ENCODE measurements at regions not wholly inside any gene's neighbourhood (a gene's known extent, or its start where the extent isn't known, plus 50 kb on each side); places are given as distances from the start of the nearest gene placed in this dataset.
A peak's percentile ranks its signal among the peaks of the same experiment; 100 is the strongest.

DNA sequence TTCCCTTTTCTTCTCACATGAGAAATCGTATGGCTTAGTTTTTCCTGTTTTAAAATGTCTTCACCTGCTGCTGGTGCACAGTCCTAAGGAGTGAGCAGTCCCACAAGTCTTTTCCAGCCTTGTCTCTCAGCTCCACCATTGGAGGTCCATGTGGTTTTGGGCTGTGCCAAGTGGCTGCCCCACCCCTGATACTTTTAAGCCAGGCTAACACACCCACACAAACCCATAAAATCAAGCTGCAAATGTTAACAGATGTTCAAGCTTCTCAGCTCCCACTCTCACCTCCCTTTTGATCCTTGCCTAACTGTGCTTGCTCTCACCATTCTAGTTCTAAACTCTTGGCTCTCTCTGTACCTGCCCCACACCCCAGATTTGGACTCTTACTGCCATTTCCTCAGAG is 74.5 kb upstream of the COL24A1 start:
- Mint-ChIP-seq H3K27ac (no peak overlapping the region), H3K27me3 (ENCODE audit: insufficient read depth) (peaks cover 6% of the 10 kb centered on the region), H3K9me3 (peaks cover 5% of the 10 kb centered on the region; the same call in 1 of the 2 replicates), H3K4me1 (ENCODE audit: low read depth) (peaks cover 5% of the 10 kb centered on the region; the same call in 1 of the 2 replicates), H3K4me3 (no peak overlapping the region), H3K36me3 (ENCODE audit: low read depth) (peaks cover 4% of the 10 kb centered on the region; the same call in 1 of the 2 replicates)
- TF ChIP-seq, protein P1, sequence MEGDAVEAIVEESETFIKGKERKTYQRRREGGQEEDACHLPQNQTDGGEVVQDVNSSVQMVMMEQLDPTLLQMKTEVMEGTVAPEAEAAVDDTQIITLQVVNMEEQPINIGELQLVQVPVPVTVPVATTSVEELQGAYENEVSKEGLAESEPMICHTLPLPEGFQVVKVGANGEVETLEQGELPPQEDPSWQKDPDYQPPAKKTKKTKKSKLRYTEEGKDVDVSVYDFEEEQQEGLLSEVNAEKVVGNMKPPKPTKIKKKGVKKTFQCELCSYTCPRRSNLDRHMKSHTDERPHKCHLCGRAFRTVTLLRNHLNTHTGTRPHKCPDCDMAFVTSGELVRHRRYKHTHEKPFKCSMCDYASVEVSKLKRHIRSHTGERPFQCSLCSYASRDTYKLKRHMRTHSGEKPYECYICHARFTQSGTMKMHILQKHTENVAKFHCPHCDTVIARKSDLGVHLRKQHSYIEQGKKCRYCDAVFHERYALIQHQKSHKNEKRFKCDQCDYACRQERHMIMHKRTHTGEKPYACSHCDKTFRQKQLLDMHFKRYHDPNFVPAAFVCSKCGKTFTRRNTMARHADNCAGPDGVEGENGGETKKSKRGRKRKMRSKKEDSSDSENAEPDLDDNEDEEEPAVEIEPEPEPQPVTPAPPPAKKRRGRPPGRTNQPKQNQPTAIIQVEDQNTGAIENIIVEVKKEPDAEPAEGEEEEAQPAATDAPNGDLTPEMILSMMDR (IDR thresholded peaks at IDR 0.05) = no peak
- DNase-seq = no peak

DNA sequence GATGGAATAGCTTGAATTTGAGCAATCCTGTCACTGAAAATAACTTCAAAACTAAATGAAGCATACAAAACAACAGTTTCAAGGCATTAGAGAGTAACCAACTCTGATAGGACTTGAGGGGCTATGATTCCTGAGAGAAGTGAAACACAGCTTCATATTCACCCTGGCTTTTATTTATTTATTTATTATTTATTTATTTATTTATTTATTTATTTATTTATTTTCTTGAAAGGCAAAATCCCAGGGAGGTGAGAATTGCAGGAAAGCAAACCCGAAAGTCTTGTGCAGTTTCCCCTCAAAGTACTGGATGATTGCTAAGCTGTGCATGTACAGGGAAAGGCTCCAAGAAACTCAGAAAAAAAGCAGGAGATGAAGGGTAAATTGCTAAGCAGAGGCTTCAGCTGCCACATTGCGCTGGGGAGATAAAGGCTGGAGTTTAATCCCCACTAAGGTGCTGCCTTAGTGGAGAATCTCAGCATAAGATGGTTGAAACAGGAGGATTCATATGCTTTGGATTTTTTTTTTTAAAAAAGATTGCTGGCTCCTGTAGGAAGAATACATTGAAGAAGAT is 72.9 kb upstream of the COL24A1 start:
- Mint-ChIP-seq H3K36me3 (ENCODE audit: low read depth) (no peaks in the 10 kb centered on the region), H3K27ac (no peak overlapping the region), H3K4me3 (no peak overlapping the region), H3K9me3 (no peaks in the 10 kb centered on the region), H3K27me3 (ENCODE audit: insufficient read depth) (peaks cover 11% of the 10 kb centered on the region), H3K4me1 (ENCODE audit: low read depth) (peaks cover 5% of the 10 kb centered on the region; the same call in 1 of the 2 replicates)
- no peak for DNase-seq
- TF ChIP-seq, protein P1 (IDR thresholded peaks at IDR 0.05) = no peak

DNA sequence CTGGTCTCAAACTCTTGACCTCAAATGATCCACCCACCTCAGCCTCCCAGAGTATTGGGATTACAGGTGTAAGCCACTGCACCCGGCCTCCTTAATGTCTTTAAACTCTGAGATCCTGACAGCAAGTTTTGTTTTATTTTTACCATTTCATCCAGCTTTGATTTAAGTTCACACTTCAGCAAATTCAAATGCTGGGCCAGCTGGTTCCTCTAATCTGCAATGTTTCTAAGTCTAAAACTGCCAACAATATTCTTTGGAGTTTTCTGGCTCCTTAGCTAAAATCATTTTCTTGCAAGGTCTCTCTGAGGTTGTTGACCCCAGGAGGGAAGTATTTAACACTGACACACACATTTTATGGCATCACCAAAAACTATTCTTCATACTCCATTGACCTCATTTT is 72.0 kb upstream of the COL24A1 start:
- H3K27me3 Mint-ChIP-seq (ENCODE audit: insufficient read depth) = peaks cover 11% of the 10 kb centered on the region
- no peak overlapping the region for H3K4me3 Mint-ChIP-seq
- peaks cover 5% of the 10 kb centered on the region; the same call in 1 of the 2 replicates for H3K4me1 Mint-ChIP-seq (ENCODE audit: low read depth)
- H3K27ac Mint-ChIP-seq = no peak overlapping the region
- no peaks in the 10 kb centered on the region for H3K9me3 Mint-ChIP-seq
- H3K36me3 Mint-ChIP-seq (ENCODE audit: low read depth) = no peaks in the 10 kb centered on the region
- TF ChIP-seq, protein P1 (IDR thresholded peaks at IDR 0.05) = no peak
- DNase-seq = no peak

DNA sequence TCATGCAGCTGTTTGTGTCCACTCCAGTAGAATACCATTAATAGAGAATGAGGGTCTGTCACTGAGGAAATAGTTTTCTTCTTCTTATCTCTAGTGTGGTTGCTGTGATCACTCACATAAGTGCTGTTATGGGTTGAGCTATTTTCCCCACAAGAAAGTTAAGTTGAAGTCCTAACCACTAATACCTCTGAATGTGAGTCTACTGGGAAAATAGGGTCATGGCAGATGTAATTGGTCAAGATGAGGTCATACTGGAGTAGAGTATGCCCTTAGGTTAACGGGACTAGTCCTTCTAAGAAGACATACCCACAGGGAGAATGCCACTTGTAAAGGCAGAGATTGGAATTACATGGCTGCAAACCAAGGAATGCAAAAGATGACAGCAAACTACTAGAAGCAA is 70.5 kb upstream of the COL24A1 start:
- Mint-ChIP-seq H3K36me3 (ENCODE audit: low read depth) (no peaks in the 10 kb centered on the region), H3K4me3 (no peak overlapping the region), H3K27me3 (ENCODE audit: insufficient read depth) (peaks cover 7% of the 10 kb centered on the region), H3K4me1 (ENCODE audit: low read depth) (peaks cover 5% of the 10 kb centered on the region; the same call in 1 of the 2 replicates), H3K27ac (no peak overlapping the region), H3K9me3 (no peaks in the 10 kb centered on the region)
- TF ChIP-seq, protein P1 (IDR thresholded peaks at IDR 0.05) = no peak
- peak; percentile 45 for DNase-seq

DNA sequence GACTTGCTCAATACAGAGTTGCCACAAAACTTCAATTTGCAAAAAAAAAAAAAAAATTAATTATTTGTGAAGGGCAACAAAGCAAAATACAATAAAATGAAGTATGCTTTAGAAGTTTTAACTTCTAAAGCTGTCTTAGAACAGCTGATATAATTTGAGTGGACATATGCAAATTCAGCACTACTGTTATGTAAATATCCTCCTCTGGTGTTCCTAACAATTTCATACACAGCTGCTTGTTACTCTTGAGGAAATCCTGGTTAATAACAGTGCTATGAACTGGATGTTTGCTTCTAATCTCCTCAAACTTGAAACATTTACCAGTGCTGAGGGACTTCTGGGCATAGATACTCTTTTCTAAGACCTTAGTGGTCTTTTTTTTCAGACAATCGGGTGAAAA is 69.6 kb upstream of the COL24A1 start:
- peaks cover 5% of the 10 kb centered on the region; the same call in 1 of the 2 replicates for H3K4me1 Mint-ChIP-seq (ENCODE audit: low read depth)
- peaks cover 7% of the 10 kb centered on the region for H3K27me3 Mint-ChIP-seq (ENCODE audit: insufficient read depth)
- H3K9me3 Mint-ChIP-seq = no peaks in the 10 kb centered on the region
- TF ChIP-seq, protein P1 (IDR thresholded peaks at IDR 0.05) = no peak
- H3K27ac Mint-ChIP-seq = no peak overlapping the region
- no peak overlapping the region for H3K4me3 Mint-ChIP-seq
- no peak for DNase-seq
- no peaks in the 10 kb centered on the region for H3K36me3 Mint-ChIP-seq (ENCODE audit: low read depth)

Measured in HFFc6 (cell line).